BJ (cell line): ENCODE measurements at regions not wholly inside any gene's neighbourhood (a gene's known extent, or its start where the extent isn't known, plus 50 kb on each side); places are given as distances from the start of the nearest gene placed in this dataset.

Source experiments
- CTCF ChIA-PET: fragments of 350-600 bp; formaldehyde crosslinking; extraction: SDS; loops from one replicate; lab custom pipeline; 2021; ENCODE audit warnings: antibody characterized with exemption, inconsistent platforms; lab: Yijun Ruan, JAX
- POLR2A ChIA-PET: fragments of 300-600 bp; sonication (Branson Sonifier 250); formaldehyde crosslinking; extraction: SDS; loops from one replicate; lab custom pipeline; 2021; ENCODE audit warnings: antibody characterized with exemption; lab: Charles Lee
- DNase-seq: peaks from one replicate; pipeline ENCODE4 v3.0.0-alpha.2; 2011; ENCODE audit warnings: low read depth
- H3K27me3 ChIP-seq: 2 replicates; pipeline ENCODE4 v1.6.0; 2011; ENCODE audit warnings: low read length; ENCODE audit not compliant: control insufficient read depth, insufficient read depth
- H3K36me3 ChIP-seq: 2 replicates; pipeline ENCODE4 v1.5.1; 2011; ENCODE audit warnings: low read length; ENCODE audit not compliant: control insufficient read depth, insufficient read depth
- H3K4me3 ChIP-seq: 2 replicates; pipeline ENCODE4 v1.5.1; 2011; ENCODE audit warnings: low read depth, mild to moderate bottlenecking, control low read depth, low read length
- TF ChIP-seq, protein P1 (sequence below): IDR thresholded peaks from 2 replicates; pipeline ENCODE4 v1.5.1; 2011; ENCODE audit warnings: low read depth, mild to moderate bottlenecking, control low read depth, inconsistent platforms, low read length, moderate library complexity; ENCODE audit not compliant: insufficient read depth

DNA sequence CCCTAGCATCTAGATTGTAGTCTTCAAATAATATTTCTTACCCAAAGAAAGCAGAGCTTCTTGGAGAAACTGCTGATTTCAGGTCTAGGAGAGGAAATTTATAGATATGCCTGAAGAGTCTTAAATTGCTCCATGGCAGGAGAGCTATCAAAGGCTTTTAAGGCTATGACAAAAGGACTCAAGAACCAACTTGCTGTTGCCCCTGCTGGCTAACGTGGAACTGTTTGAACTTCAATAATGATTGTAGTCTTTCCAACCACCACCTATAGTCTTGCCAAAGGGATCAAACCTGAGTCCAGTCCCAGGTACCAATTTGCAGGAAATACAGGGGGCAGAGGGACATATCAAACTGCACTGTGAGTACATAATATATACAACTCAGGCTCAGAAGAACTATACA is 336.2 kb upstream of the ESRRG start:
- CTCF ChIA-PET, result no interaction called here
- H3K36me3 ChIP-seq, result no peaks in the 10 kb centered on the region
- POLR2A ChIA-PET, result no interaction called here
- DNase-seq, result no peak
- H3K4me3 ChIP-seq, result no peak overlapping the region
- H3K27me3 ChIP-seq, result no peaks in the 10 kb centered on the region
- TF ChIP-seq, protein P1, sequence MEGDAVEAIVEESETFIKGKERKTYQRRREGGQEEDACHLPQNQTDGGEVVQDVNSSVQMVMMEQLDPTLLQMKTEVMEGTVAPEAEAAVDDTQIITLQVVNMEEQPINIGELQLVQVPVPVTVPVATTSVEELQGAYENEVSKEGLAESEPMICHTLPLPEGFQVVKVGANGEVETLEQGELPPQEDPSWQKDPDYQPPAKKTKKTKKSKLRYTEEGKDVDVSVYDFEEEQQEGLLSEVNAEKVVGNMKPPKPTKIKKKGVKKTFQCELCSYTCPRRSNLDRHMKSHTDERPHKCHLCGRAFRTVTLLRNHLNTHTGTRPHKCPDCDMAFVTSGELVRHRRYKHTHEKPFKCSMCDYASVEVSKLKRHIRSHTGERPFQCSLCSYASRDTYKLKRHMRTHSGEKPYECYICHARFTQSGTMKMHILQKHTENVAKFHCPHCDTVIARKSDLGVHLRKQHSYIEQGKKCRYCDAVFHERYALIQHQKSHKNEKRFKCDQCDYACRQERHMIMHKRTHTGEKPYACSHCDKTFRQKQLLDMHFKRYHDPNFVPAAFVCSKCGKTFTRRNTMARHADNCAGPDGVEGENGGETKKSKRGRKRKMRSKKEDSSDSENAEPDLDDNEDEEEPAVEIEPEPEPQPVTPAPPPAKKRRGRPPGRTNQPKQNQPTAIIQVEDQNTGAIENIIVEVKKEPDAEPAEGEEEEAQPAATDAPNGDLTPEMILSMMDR, result no peak

DNA sequence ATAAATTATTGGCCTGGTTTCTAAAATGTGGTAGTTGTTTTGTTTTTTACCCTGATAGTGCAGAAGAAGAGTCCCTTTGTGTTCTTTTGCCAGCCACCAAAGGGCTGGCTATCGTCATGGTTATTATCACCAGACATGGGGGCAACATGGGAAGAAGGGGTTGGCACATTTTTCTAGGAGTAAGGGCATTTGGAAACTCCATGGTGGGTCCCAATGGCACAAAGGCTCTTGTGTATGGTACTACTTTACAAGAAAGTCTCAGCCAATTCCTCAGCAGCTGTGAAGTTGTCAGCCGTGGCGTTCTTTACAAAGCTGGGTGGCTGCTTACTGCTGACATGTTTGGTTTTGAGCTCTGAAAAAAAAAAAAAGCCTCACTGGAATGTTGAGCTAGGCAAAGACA is 330.4 kb upstream of the ESRRG start:
- Histone ChIP-seq H3K36me3 (no peaks in the 10 kb centered on the region), H3K27me3 (no peaks in the 10 kb centered on the region), H3K4me3 (no peak overlapping the region)
- DNase-seq, result no peak
- ChIA-PET CTCF (no interaction called here), POLR2A (no interaction called here)
- TF ChIP-seq, protein P1, result no peak

DNA sequence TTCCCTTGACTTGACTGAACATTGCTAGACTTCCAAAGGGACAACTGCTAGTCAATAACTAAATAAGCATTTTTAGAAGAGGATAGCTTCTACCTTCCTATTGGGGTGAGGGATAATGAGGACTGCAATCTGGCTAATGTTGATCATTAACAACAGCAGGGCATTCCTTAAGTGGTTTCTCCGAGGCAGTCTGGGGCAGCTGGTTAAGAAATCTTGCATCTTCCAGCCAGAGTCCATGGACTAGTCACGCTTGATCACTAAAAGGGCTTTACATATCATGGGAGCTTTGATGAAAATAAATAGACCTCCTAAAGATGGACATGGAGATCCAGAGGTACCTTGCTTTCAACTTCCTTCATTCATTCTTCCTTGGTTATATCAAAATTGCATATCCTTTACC is 329.4 kb upstream of the ESRRG start:
- Histone ChIP-seq H3K36me3 (no peaks in the 10 kb centered on the region), H3K4me3 (no peak overlapping the region), H3K27me3 (no peaks in the 10 kb centered on the region)
- POLR2A ChIA-PET, result no interaction called here
- CTCF ChIA-PET, result no interaction called here
- TF ChIP-seq, protein P1, result no peak
- no peak for DNase-seq

DNA sequence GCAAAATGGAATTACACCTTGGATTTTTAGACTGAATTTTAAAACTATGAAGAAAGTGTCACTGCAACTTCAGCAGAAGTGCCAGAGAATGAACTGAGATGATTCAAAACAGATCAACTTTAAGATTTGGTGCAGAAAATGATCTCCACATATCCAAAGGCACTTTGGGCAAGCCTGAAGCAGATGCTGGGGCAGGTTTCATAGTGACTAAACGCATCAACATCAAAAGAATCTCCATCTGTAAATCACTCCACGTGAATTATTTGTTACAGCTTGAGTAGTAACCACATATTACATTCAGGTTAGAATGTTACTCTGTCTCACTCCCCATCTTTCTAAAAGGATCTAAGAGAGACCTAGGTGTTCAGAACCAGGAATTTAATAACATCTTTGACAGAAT is 329.0 kb upstream of the ESRRG start:
- no peak overlapping the region for H3K4me3 ChIP-seq
- POLR2A ChIA-PET, result no interaction called here
- H3K36me3 ChIP-seq, result no peaks in the 10 kb centered on the region
- H3K27me3 ChIP-seq, result no peaks in the 10 kb centered on the region
- CTCF ChIA-PET, result no interaction called here
- TF ChIP-seq, protein P1, result no peak
- no peak for DNase-seq

DNA sequence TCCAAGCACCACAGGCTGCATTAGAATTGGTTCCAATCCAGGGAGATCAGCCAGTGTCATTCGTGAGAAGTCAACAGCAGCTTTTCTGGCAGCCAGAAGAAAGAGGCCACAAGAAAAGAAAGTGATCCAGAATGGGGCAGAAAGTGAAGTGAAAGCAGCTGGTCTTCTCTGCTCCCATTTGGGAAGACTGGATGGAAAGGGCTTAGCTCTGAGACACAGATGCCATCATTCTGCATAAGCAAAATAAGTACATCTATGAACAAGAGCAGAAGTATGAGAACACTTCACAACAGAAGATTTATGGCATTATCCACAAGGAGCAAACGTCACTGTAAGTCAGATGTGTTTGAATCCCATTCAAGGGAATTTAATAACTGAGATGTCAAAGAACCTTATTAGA is 326.5 kb upstream of the ESRRG start:
- DNase-seq, result no peak

More for the DNA sequence above, 326.5 kb upstream of the ESRRG start:
- TF ChIP-seq, protein P1, result no peak
- Histone ChIP-seq H3K36me3 (no peaks in the 10 kb centered on the region), H3K4me3 (no peak overlapping the region), H3K27me3 (no peaks in the 10 kb centered on the region)
- CTCF ChIA-PET, result no interaction called here
- POLR2A ChIA-PET, result no interaction called here
